Motor neuron (in vitro differentiated cells): ENCODE measurements at regions not wholly inside any gene's neighbourhood (a gene's known extent, or its start where the extent isn't known, plus 50 kb on each side); places are given as distances from the start of the nearest gene placed in this dataset.
"Not testable (repeated sequence)": the region's sequence is repeated elsewhere in the genome, so short reads cannot be mapped to it uniquely, and the experiment has no call there.

Experiments used
- ATAC-seq, 8 experiments: fragments of 200-7000 bp; cut with Tn5 transposase; replicated peaks in 6 of 8; 2 replicates each; pipeline ENCODE4 v1.8.0; 2021; ENCODE audit warnings: mild to moderate bottlenecking in 8 of 8, moderate library complexity in 8 of 8
- H3K27ac ChIP-seq, 2 donors: fragments of 250-450 bp; sonication (Bioruptor Pico); 2 replicates each; pipeline ENCODE4 v1.9.0; 2021; ENCODE audit warnings: antibody characterized with exemption in 2 of 2, mild to moderate bottlenecking in 2 of 2, moderate library complexity in 1 of 2
- H3K4me1 ChIP-seq, 2 donors: fragments of 250-450 bp; sonication (Bioruptor Pico); replicated peaks in 1 of 2; 2 replicates each; pipeline ENCODE4 v1.6.1; 2021; ENCODE audit warnings: antibody characterized with exemption in 2 of 2, mild to moderate bottlenecking in 2 of 2, moderate library complexity in 1 of 2
- H3K4me3 ChIP-seq, 5 donors: fragments of 250-450 bp; sonication (Bioruptor Pico); 2 replicates each; pipeline ENCODE4 v1.9.0; 2021; ENCODE audit warnings: antibody characterized with exemption in 5 of 5, mild to moderate bottlenecking in 5 of 5, moderate library complexity in 4 of 5
- WGBS, 10 experiments: fragments of 450-650 bp; shearing (Covaris generic); methylation state at CpG; one replicate each; pipeline ENCODE4 v1.0.0; 2022; 5-methylcytosine and 5-hydroxymethylcytosine counted together
- in situ Hi-C, 9 experiments: fragments of 400-800 bp; cut with MboI; loops; one replicate each; pipeline ENCODE4 v1.15.0; 2021; ENCODE audit warnings: low sequenced_read_pairs in 9 of 9, low pct_unique_long_range_greater_than_20kb in 2 of 9; ENCODE audit not compliant: unreplicated experiment in 9 of 9

DNA sequence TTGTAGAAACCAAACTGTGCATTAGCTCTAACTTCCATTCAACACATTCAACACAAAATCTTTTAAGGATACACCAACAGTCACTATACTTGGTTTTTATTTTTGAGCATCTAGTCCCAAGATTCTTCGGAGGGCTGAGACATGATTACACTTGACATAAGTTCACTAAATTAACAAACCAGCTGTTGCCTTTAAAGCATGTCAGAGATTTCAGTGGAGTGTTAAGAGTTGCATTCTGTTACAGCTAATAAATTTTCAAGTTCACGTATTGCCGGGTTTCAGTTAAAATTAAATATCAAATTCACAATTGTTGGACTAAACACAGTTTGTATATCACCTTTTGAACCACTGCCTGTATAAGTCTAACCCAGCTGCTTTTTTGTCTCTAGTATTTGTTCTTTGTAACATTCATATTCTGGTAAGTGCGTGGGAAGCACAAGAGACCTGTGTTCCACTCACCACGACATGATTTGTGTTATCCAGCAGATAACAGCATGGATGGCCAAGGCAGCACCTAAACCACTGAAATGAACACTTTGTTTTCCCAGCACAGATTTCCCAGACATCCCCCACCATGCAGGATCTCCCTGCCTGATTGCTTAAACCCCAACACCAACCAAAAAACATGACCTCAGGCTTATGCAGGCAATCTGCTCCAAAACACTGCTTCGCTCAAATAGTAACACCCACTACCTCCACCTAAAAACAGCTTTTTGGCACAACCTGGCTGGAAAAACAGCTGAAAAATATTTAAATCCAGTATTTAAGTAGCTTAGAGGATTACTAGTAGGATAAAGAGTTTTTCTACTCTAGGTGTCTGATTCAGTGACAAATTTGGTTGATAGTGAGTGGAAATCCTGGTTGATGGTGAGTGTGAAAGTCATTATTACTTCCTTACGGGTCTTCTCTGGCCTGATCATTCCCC lies 286.5 kb upstream of the NT5E start:
- in situ Hi-C loops, result no loop called here
- H3K4me3 ChIP-seq, result no peak overlapping the region
- no peaks in the 10 kb centered on the region for H3K4me1 ChIP-seq
- 56 to 100% (median 79%) methylated on average over 1 to 7 of the region's 7 CpGs for WGBS, 10 experiments
- no peak overlapping the region for H3K27ac ChIP-seq
- peak in 1 of 8 experiments; percentile 9 for ATAC-seq

GRCh38 chr6:85157311-85157710 lies 292.6 kb upstream of the NT5E start:
- H3K4me1 ChIP-seq, result no peaks in the 10 kb centered on the region
- H3K4me3 ChIP-seq, result no peak overlapping the region
- no peak overlapping the region for H3K27ac ChIP-seq
- in situ Hi-C loops, result no loop called here
- ATAC-seq, result no peak
- WGBS, 10 experiments, result 50 to 100% (median 91%) methylated on average over 1 to 2 of the region's 2 CpGs; no CpG with 5 or more reads in 3 of the 10 experiments

- in situ Hi-C loops, result loop anchor here in 2 of 9 experiments (25.0 kb wide), 1 partner anchor 169 kb away; no protein-coding TSS in a partner anchor
- Histone ChIP-seq H3K27ac (no peak overlapping the region), H3K4me1 (no peaks in the 10 kb centered on the region), H3K4me3 (no peak overlapping the region)
- no peak for ATAC-seq
- WGBS, 10 experiments, result 20 to 100% (median 31%) methylated on average over 1 to 2 of the region's 2 CpGs; no CpG with 5 or more reads in 3 of the 10 experiments
These were observed 306.2 kb upstream of the NT5E start for GRCh38 chr6:85143676-85144075.

GRCh38 chr6:85137865-85138264 lies 312.0 kb upstream of the NT5E start:
- in situ Hi-C loops, result loop anchor here in 2 of 9 experiments (25.0 kb wide), 1 partner anchor 174 kb away; no protein-coding TSS in a partner anchor

DNA sequence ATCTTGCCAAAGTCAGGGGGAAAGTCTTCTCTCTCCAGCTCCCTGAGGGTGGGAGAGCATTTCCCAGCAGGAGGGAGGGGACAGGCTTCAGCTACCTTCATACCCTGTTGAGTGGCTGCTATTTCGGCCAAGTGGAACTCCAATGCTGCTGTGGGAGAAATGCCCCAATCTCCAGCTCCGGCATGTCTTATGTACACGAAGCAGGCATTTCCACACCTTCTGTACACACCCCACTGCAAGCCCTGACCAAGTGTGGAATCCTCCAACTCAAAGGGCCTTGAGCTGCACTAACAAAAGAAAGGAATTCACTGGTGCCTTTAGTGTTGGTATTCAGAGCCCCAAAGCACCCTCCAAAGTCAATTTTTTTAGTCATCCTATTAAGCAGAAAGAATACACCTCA lies 313.6 kb upstream of the NT5E start:
- 68 to 93% (median 82%) methylated on average over 2 to 3 of the region's 3 CpGs; no CpG with 5 or more reads in 5 of the 10 experiments for WGBS, 10 experiments
- no peaks in the 10 kb centered on the region for H3K4me1 ChIP-seq
- H3K4me3 ChIP-seq, result no peak overlapping the region
- no peak for ATAC-seq
- H3K27ac ChIP-seq, result no peak overlapping the region
- in situ Hi-C loops, result loop anchor here in 2 of 9 experiments (25.0 kb wide), 1 partner anchor 176 kb away; no protein-coding TSS in a partner anchor

More at GRCh38 chr6:85137865-85138264, 312.0 kb upstream of the NT5E start:
- Histone ChIP-seq H3K4me3 (no peak overlapping the region), H3K27ac (no peak overlapping the region), H3K4me1 (no peaks in the 10 kb centered on the region)
- ATAC-seq, result no peak
- 17 to 100% (median 86%) methylated on average over 1 of the region's 1 CpG; no CpG with 5 or more reads in 1 of the 10 experiments for WGBS, 10 experiments

DNA sequence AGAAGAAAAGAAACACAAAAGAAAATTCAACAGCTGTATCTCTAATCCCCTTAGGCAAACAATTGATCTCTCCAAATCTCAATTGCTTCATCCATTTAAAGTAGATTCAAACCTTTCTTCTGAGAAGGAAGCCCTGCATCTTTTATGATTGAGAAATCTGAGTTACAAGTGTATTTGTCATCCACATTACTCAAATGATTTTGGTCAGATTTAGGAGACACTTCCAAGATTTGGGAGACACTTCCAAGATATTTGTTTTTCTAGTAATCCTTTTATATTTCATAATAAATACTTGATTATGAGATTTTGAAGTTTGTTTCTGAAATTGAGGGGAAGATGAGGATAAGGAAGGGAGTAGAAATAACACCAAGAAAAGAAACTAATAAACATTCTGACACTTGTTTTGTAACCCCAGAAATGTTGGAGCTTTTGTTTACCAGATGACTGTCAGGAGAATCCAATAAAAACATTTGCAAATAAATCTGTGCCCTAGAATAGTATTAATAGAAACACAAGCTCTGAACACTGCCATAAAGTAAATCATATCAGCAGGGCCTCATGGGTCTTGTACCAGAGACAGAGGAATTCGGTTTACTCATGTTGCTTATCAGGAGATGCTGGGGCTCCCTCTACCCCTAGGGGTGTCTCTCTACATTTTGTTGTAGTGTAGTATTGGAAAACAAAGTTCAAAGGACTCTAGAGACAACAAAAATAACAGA lies 314.3 kb upstream of the NT5E start:
- peak in 1 of 8 experiments; percentile 37 for ATAC-seq
- in situ Hi-C loops, result loop anchor here in 2 of 9 experiments (25.0 kb wide), 1 partner anchor 177 kb away; no protein-coding TSS in a partner anchor

GRCh38 chr6:85134172-85134571 lies 315.7 kb upstream of the NT5E start:
- 79 to 100% (median 89%) methylated on average over 2 to 5 of the region's 5 CpGs; no CpG with 5 or more reads in 2 of the 10 experiments for whole genome bisulfite sequencing, 10 experiments
- H3K4me3 ChIP-seq, result no peak overlapping the region
- H3K27ac ChIP-seq, result no peak overlapping the region
- H3K4me1 ChIP-seq, result no peaks in the 10 kb centered on the region
- no peak for ATAC-seq
- in situ Hi-C loops, result loop anchor here in 2 of 9 experiments (25.0 kb wide), 1 partner anchor 178 kb away; no protein-coding TSS in a partner anchor

More for the DNA sequence above, 314.3 kb upstream of the NT5E start:
- 0 to 100% (median 40%) methylated on average over 1 of the region's 1 CpG; no CpG with 5 or more reads in 3 of the 10 experiments for WGBS, 10 experiments
- no peak overlapping the region for H3K27ac ChIP-seq
- H3K4me1 ChIP-seq, result no peaks in the 10 kb centered on the region
- H3K4me3 ChIP-seq, result no peak overlapping the region

GRCh38 chr6:85132091-85132490 lies 317.8 kb upstream of the NT5E start:
- no peak for ATAC-seq
- in situ Hi-C loops, result loop anchor here in 2 of 9 experiments (25.0 kb wide), 1 partner anchor 180 kb away; no protein-coding TSS in a partner anchor
- Histone ChIP-seq H3K27ac (no peak overlapping the region), H3K4me1 (no peaks in the 10 kb centered on the region), H3K4me3 (no peak overlapping the region)
- 44 to 92% (median 83%) methylated on average over 1 of the region's 1 CpG; no CpG with 5 or more reads in 1 of the 10 experiments for WGBS, 10 experiments

DNA sequence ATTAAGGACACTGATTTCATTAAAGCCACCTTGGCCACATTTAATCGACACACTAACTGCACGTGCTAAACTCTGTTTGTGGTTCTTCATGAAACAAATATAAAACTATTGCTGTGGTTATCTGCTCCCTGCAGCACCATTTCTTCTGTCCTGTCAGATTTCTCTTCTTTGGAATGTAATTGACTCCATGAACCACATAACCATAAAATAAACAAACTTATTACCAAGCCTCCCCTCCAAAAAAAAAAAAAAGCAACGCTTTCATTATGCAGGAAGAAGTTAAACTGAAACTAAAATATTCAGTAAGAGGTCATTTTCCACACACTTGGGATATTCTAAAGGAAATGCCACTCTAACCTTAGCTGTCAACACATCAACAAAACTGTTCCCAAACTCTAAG lies 319.1 kb upstream of the NT5E start:
- ATAC-seq, result no peak
- in situ Hi-C loops, result loop anchor here in 2 of 9 experiments (25.0 kb wide), 1 partner anchor 182 kb away; no protein-coding TSS in a partner anchor
- H3K4me1 ChIP-seq, result peaks cover under 1 to 2% of the 10 kb centered on the region in 2 donors
- 39 to 100% (median 73%) methylated on average over 1 to 3 of the region's 3 CpGs for WGBS, 10 experiments
- H3K27ac ChIP-seq, result no peak overlapping the region
- no peak overlapping the region for H3K4me3 ChIP-seq

DNA sequence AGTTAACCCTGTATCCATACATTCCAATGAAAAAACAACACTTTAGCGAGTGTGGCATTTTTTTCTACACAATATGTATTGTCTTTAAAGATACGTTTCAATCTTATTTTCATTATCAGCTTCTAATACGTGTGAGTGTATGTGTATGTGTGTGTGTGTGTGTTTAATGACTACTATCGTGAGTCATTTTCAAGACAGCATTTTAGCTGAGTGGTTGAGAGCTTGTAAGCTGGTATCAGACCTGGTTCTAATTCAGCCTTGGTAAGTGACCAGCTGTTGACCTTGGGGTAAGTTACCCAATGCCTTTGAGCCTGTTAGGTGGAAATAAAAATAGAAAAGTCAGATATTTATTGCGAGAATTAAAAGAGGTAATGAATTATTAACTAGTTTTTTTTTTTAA lies 320.0 kb upstream of the NT5E start:
- no peak for ATAC-seq
- no peak overlapping the region for H3K27ac ChIP-seq
- WGBS, 10 experiments, result 70 to 100% (median 83%) methylated on average over 1 to 4 of the region's 5 CpGs; no CpG with 5 or more reads in 1 of the 10 experiments
- no peak overlapping the region for H3K4me3 ChIP-seq
- H3K4me1 ChIP-seq, result peaks cover 9 to 10% of the 10 kb centered on the region in 2 donors
- in situ Hi-C loops, result loop anchor here in 2 of 9 experiments (25.0 kb wide), 1 partner anchor 182 kb away; no protein-coding TSS in a partner anchor

DNA sequence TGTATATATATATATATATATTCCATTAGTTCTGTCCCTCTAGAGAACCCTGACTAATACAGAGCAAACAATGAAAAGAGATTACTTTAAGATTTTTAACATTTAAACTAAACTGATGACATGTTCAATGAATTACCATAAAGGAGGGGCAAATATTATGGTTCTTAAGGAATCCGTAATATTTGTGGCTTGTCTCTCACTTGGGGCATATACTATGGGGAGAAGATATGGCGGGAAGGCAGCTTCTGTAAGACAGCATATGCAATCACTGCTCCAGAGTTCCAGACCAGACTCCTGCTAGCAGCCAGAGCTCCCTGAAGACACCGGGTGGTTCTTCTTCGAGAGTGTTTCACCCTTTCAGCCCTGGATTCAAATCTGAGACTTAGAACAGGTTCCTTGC lies 321.1 kb upstream of the NT5E start:
- no peak for ATAC-seq
- Histone ChIP-seq H3K4me3 (no peak overlapping the region), H3K27ac (no peak overlapping the region), H3K4me1 (peaks cover 15 to 19% of the 10 kb centered on the region in 2 donors)
- in situ Hi-C loops, result loop anchor here in 2 of 9 experiments (25.0 kb wide), 1 partner anchor 184 kb away; no protein-coding TSS in a partner anchor
- 60 to 100% (median 88%) methylated on average over 1 to 2 of the region's 4 CpGs; no CpG with 5 or more reads in 4 of the 10 experiments for WGBS, 10 experiments

GRCh38 chr6:85128256-85128655 lies 321.6 kb upstream of the NT5E start:
- peaks cover 15 to 19% of the 10 kb centered on the region in 2 donors for H3K4me1 ChIP-seq
- WGBS, 10 experiments, result 0 to 100% (median 68%) methylated on average over 1 to 3 of the region's 3 CpGs; no CpG with 5 or more reads in 3 of the 10 experiments
- H3K4me3 ChIP-seq, H3K27ac ChIP-seq: not testable (repeated sequence)
- ATAC-seq, result peak in 2 of 8 experiments; percentile 6 to 8
- in situ Hi-C loops, result loop anchor here in 2 of 9 experiments (25.0 kb wide), 1 partner anchor 184 kb away; no protein-coding TSS in a partner anchor
